ENCODE measurements at regions not wholly inside any gene's neighbourhood (a gene's known extent, or its start where the extent isn't known, plus 50 kb on each side); places are given as distances from the start of the nearest gene placed in this dataset.
"Not testable (repeated sequence)": the region's sequence is repeated elsewhere in the genome, so short reads cannot be mapped to it uniquely, and the experiment has no call there.

GRCh38 chr18:59801576-59801975 is 98.2 kb upstream of the PMAIP1 start:
- no peak for DNase-seq (ENCODE audit: extremely low read depth, low read depth, low spot score)

DNA sequence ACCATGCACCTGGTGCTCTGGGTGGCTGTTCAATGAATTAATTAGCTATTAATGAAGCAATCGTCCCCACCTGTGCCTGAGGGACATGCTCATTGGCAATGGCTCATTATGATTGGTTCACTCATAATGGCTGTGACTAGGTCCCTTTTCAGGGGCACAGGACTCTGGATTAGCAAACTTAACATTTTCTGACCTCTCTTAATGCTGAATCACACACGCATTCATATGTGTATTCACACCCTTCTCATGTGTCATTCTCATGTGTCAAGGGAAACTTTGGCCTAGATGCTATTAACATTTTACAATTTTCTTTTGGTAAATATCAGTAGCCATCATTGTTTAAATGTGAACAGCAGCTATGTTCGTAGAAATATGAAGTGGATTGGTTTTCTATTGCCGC is 98.9 kb upstream of the PMAIP1 start:
- DNase-seq (ENCODE audit: extremely low read depth, low read depth, low spot score) = no peak

DNA sequence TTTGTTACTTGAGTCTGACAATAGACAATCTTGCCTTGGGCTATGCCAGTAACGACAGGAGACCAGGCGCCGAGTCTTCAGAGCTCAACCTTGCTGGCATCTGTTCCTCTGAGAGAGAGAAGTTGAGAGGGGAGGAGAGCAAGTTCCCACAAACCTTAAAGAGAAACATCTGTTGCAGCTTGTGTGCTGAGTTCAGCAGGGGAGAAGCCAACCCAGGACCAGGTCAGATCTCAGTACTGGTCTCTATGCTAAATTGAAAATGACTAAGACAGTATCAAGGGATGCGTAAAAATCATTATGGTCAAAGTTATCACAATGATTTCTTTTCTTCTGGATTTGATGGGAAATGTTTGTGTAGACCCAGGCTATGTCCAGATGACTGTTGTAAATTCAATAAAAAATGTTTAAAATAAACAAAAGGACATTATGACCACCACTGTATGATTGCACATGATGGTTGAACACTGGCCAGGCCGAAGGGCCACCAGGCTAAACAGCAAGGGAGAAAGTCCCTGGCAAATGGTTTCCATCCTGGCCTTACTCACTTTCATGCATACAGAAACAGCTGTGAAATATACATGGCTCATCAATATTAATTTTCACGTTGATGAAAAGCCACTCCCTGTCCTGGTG is 100.3 kb upstream of the PMAIP1 start:
- no peak for DNase-seq (ENCODE audit: extremely low read depth, low read depth, low spot score)

GRCh38 chr18:59795882-59796281 is 98.7 kb upstream of the CCBE1 start:
- DNase-seq (ENCODE audit: extremely low read depth, low read depth, low spot score) = no peak

DNA sequence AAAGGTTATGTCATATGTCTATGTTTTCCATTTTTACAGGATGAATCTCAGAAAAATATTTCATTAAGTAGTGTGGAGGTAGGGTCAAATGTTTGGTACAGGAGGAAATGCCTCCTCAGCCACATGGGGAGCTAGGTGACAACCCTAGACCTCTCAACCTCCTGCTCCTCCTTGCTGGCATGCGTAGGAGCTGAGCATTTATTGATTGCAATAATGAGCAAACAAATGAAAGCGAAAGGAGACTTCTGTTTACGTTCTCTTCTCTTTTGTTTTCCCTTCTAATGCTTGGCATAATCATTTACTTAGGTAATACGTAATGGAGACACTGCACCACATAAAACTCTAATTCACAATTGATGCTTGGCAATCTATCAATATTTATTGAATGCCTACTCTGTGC is 95.1 kb upstream of the CCBE1 start:
- DNase-seq (ENCODE audit: extremely low read depth, low read depth, low spot score) = no peak

GRCh38 chr18:59790346-59790936 is 93.2 kb upstream of the CCBE1 start:
- DNase-seq (ENCODE audit: extremely low read depth, low read depth, low spot score) = not testable (repeated sequence)

GRCh38 chr18:59788791-59789106 is 91.5 kb upstream of the CCBE1 start:
- DNase-seq (ENCODE audit: extremely low read depth, low read depth, low spot score) = no peak

GRCh38 chr18:59787998-59788790 is 91.0 kb upstream of the CCBE1 start:
- no peak for DNase-seq (ENCODE audit: extremely low read depth, low read depth, low spot score)

DNA sequence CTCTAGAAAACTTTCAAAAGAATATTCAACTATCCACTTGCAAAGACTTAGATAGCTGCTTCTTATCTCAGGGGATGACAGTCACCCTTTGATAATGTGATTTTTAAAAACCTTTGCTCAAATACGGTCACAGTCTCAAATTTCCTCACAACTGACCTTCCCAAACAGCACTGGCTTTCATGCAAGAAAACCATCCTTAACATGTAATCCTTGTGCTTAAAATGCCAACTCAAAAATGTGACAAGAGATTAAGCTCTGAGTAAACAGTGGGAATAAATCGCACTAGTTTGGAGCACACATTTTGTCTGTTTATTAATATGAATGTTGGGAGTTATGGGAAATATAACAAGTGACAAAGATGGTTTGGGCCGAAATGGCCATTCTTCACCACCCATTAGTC is 87.5 kb upstream of the CCBE1 start:
- no peak for DNase-seq (ENCODE audit: extremely low read depth, low read depth, low spot score)

- DNase-seq (ENCODE audit: extremely low read depth, low read depth, low spot score) = peak; percentile 10
Observed at GRCh38 chr18:59783138-59783537, 85.9 kb upstream of the CCBE1 start.

DNA sequence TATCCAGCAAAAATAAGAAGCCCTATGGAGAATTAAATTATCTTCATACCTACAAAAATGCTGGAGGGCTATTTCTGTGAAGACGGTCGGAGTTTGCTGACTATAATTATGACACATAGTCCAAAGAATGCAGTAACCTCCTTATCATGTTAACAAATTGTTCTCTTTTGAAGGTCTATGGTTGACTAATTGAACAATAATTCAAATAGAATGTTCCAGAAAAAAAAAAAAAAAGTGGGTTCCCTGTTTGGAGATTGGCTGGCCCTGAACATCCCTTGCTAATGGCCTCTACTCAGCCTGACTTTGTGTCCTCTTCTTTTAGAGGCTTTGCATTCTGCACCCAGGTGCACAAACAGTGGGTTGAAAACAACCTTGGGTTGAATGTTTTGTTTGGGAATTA is 82.8 kb upstream of the CCBE1 start:
- DNase-seq (ENCODE audit: extremely low read depth, low read depth, low spot score) = peak; percentile 4

GRCh38 chr18:59778434-59778833 is 81.2 kb upstream of the CCBE1 start:
- DNase-seq (ENCODE audit: extremely low read depth, low read depth, low spot score) = no peak

- no peak for DNase-seq (ENCODE audit: extremely low read depth, low read depth, low spot score)
Observed at GRCh38 chr18:59777636-59778035, 80.4 kb upstream of the CCBE1 start.

GRCh38 chr18:59769129-59769865 is 72.1 kb upstream of the CCBE1 start:
- no peak for DNase-seq (ENCODE audit: extremely low read depth, low read depth, low spot score)

DNA sequence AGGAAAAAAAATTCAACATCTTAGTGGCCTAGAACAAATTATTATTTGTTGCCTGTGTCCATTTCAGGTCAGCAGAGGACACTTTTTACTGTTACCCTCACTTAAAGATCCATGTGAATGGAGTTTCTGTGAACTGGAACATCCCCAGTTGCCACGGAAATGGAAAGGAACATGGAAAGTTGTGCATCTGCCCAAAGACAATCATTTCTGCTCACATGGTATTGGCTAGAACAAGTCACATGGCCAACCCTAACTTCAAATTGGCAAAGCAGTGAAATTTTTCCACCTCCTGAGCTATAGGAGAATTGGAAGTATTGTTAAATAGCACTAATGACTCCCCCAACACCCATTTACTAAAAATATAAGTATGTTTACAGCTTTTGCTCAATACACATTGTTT is 71.2 kb upstream of the CCBE1 start:
- DNase-seq (ENCODE audit: extremely low read depth, low read depth, low spot score) = no peak

- DNase-seq (ENCODE audit: extremely low read depth, low read depth, low spot score) = no peak
Observed at GRCh38 chr18:59767732-59768131, 70.5 kb upstream of the CCBE1 start.

- no peak for DNase-seq (ENCODE audit: extremely low read depth, low read depth, low spot score)
Observed at GRCh38 chr18:59765343-59765742, 68.1 kb upstream of the CCBE1 start.

- no peak for DNase-seq (ENCODE audit: extremely low read depth, low read depth, low spot score)
Observed at GRCh38 chr18:59764281-59764680, 67.1 kb upstream of the CCBE1 start.

DNA sequence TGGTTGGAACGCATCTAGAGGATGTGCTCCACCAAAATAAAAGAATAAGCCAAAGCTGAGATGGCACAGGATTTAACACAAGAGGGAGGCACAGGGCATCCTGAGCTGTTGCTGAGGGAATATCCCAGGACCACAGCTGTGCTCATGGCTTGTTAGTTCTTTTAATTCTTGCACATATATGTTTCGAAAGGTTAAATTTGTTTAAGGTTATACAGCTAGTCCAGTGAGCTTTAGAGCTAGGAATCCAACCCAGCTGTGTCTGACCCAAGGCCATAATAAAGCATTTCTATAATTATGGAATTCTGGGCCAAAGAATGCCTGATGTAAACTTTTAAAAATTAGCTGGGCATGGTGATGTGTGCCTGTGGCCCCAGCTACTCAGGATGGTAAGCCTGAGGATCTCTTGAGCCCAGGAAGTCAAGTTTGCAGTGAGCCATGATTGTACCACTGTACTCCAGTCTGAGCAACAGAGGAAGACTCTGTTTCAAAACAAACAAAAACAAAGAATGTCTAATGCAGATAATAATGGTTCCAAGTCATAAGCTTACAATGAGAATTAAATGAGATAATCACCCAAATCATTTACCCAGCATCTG is 66.4 kb upstream of the CCBE1 start:
- DNase-seq (ENCODE audit: extremely low read depth, low read depth, low spot score) = no peak

DNA sequence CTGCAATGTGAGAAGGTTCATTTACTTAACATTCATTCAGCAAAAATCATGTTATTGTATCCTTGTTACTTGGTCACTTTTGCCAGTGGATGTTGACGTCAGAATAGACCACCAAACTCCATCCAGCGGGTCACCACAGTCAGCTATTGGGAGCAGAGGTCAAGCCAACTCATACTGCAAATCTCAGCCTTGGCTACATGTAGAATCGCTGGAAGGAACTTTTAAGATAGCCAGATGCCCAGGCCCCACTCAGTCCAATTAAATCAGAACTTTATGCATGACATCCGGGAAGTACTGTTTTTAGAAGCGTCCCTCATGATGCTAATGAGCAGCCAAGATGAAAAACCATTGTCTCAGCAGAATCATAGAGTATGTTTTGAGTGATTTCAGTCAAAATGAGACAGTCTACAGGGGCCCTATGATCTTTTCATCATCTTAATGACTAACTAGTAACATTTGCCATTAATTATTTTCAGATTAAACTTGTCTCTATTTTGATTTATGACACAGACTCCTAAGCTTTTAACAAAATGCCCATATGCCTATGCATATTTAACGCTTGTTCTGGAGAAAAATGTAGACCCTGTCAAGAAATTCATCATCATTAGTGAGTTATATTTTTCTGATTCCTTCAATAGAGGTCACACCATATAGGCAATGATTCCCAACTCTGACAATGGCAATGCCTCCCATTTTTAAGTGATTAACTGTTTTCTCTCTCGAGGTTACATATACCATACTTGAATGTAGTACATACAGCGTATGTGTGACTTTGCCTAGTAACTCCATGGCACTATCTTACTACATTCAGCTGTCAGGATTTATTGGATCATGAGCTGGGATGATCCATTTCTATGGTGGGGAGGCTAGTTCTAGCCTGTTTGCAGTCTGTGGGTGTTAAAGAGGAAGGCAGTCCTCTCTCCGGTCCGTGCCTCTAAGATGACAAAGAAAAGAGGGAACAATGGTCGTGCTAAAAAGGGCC is 63.7 kb upstream of the CCBE1 start:
- DNase-seq (ENCODE audit: extremely low read depth, low read depth, low spot score) = no peak
